GM12878 (cell line): ENCODE measurements at regions not wholly inside any gene's neighbourhood (a gene's known extent, or its start where the extent isn't known, plus 50 kb on each side); places are given as distances from the start of the nearest gene placed in this dataset.

ENCODE experiments used
- ATAC-seq: fragments of 200-7000 bp; cut with Tn5 transposase; 3 replicates; pipeline ENCODE4 v1.9.1; 2020; ENCODE audit warnings: mild to moderate bottlenecking, moderate library complexity
- BruUV-seq: library from RNA; stranded (reverse); fragments of 400-500 nt; replicated peaks from 2 replicates; lab custom pipeline; 2021; lab: Mats Ljungman, UMichigan
- CTCF ChIA-PET: fragments of 300-600 bp; sonication (Branson Sonifier 250); formaldehyde crosslinking; extraction: SDS; loops from one replicate; lab custom pipeline; 2021; ENCODE audit warnings: inconsistent platforms; lab: Yijun Ruan, JAX
- POLR2A ChIA-PET: fragments of 350-600 bp; formaldehyde crosslinking; extraction: SDS; loops from one replicate; lab custom pipeline; 2021; ENCODE audit warnings: inconsistent platforms; lab: Charles Lee
- RAD21 ChIA-PET: fragments of 300-600 bp; sonication (Branson Sonifier 250); formaldehyde crosslinking; loops from one replicate; lab custom pipeline; 2023; ENCODE audit warnings: antibody characterized with exemption; ENCODE audit not compliant: unreplicated experiment; lab: Charles Lee
- SMC1A ChIA-PET: fragments of 300-600 bp; sonication (Branson Sonifier 250); formaldehyde crosslinking; loops from one replicate; lab custom pipeline; 2023; ENCODE audit not compliant: unreplicated experiment, uncharacterized antibody; lab: Charles Lee
- DNase-seq: peaks from one replicate; pipeline ENCODE4 v3.0.0-alpha.2; 2011; ENCODE audit warnings: low read depth, low spot score
- FAIRE-seq: peaks from 3 replicates; lab custom pipeline; 2011; peaks lifted over from hg19 to GRCh38; lab: Jason Lieb, UNC
- H2AFZ ChIP-seq: 2 replicates; pipeline ENCODE4 v1.6.0; 2011; ENCODE audit warnings: low read depth, low read length, control low read depth; ENCODE audit not compliant: control insufficient read depth
- H3K27ac ChIP-seq: 2 replicates; pipeline ENCODE4 v1.5.1; 2011; ENCODE audit warnings: control low read depth; ENCODE audit not compliant: control insufficient read depth, insufficient read depth
- H3K27me3 ChIP-seq, 2 experiments: replicated peaks in 1 of 2; 2 replicates each; pipeline versions ENCODE4 v1.6.0 to v1.6.1; 2011; ENCODE audit warnings: low read length in 1 of 2; ENCODE audit not compliant: control insufficient read depth in 2 of 2, insufficient read depth in 2 of 2
- H3K36me3 ChIP-seq, 2 experiments: 2 replicates each; pipeline ENCODE4 v1.5.1; 2011; ENCODE audit warnings: low read length in 1 of 2; ENCODE audit not compliant: control insufficient read depth in 2 of 2, insufficient read depth in 2 of 2
- H3K4me1 ChIP-seq: 2 replicates; pipeline ENCODE4 v1.6.1; 2011; ENCODE audit warnings: mild to moderate bottlenecking, low read length, moderate library complexity, mixed read lengths; ENCODE audit not compliant: control insufficient read depth, insufficient read depth
- H3K4me2 ChIP-seq: 2 replicates; pipeline ENCODE4 v1.6.0; 2011; ENCODE audit warnings: control low read depth; ENCODE audit not compliant: control insufficient read depth, insufficient read depth
- H3K4me3 ChIP-seq: fragments of 200-600 bp; sonication (generic); 2 replicates; pipeline ENCODE4 v1.5.1; 2016
- H3K79me2 ChIP-seq: 2 replicates; pipeline ENCODE4 v1.6.0; 2011; ENCODE audit warnings: low read length; ENCODE audit not compliant: control insufficient read depth, insufficient read depth
- H3K9ac ChIP-seq: 2 replicates; pipeline ENCODE4 v1.8.0; 2011; ENCODE audit warnings: low read length, control low read depth, mixed read lengths; ENCODE audit not compliant: control insufficient read depth, insufficient read depth
- H3K9me3 ChIP-seq: replicated peaks from 3 replicates; pipeline ENCODE4 v1.5.1; 2011; ENCODE audit warnings: mild to moderate bottlenecking, low read length; ENCODE audit not compliant: control insufficient read depth, insufficient read depth
- H4K20me1 ChIP-seq: 2 replicates; pipeline ENCODE4 v1.6.0; 2011; ENCODE audit not compliant: control insufficient read depth, insufficient read depth
- BMI1 ChIP-seq: fragments of 450-650 bp; IDR thresholded peaks from 2 replicates; pipeline ENCODE4 v1.6.1; 2016; ENCODE audit warnings: mild to moderate bottlenecking, moderate library complexity, borderline replicate concordance
- BRCA1 ChIP-seq: IDR thresholded peaks from 2 replicates; pipeline ENCODE4 v1.6.1; 2011; ENCODE audit warnings: low read depth, low read length, improper control_type of control experiment
- CTCF ChIP-seq, 3 experiments: IDR thresholded peaks in 2 of 3; conservative IDR thresholded peaks in 1 of 3; 2 replicates each; pipeline ENCODE4 v1.5.1; 2011; ENCODE audit warnings: low read depth in 3 of 3, low read length in 3 of 3, mild to moderate bottlenecking in 3 of 3, control low read depth in 2 of 3, moderate library complexity in 2 of 3, inconsistent platforms in 1 of 3, mixed read lengths in 1 of 3; ENCODE audit not compliant: control insufficient read depth in 2 of 3, insufficient read depth in 1 of 3; ENCODE audit errors: extremely low read depth in 1 of 3
- IRF4 ChIP-seq: IDR thresholded peaks from 2 replicates; pipeline ENCODE4 v1.6.1; 2011; ENCODE audit warnings: low read depth, low read length
- KAT2A ChIP-seq: conservative IDR thresholded peaks from 2 replicates; pipeline ENCODE4 v1.6.1; 2011; ENCODE audit warnings: low read depth, low read length; ENCODE audit not compliant: control insufficient read depth
- MEF2A ChIP-seq: IDR thresholded peaks from 2 replicates; pipeline ENCODE4 v1.6.1; 2011; ENCODE audit warnings: low read depth, mild to moderate bottlenecking, low read length, moderate library complexity; ENCODE audit not compliant: insufficient read depth
- NBN ChIP-seq: fragments of 450-650 bp; IDR thresholded peaks from 2 replicates; pipeline ENCODE4 v1.6.1; 2016
- PAX5 ChIP-seq: IDR thresholded peaks from 2 replicates; pipeline ENCODE4 v1.6.1; 2011; ENCODE audit warnings: low read depth, low read length, borderline replicate concordance
- RAD21 ChIP-seq: IDR thresholded peaks from 2 replicates; pipeline ENCODE4 v1.6.1; 2011; ENCODE audit warnings: mild to moderate bottlenecking, low read depth, low read length, moderate library complexity; ENCODE audit not compliant: insufficient read depth
- RBBP5 ChIP-seq: fragments of 200-600 bp; sonication (generic); conservative IDR thresholded peaks from 2 replicates; pipeline ENCODE4 v1.6.1; 2016
- SMC3 ChIP-seq: IDR thresholded peaks from 2 replicates; pipeline ENCODE4 v1.6.1; 2011; ENCODE audit warnings: low read length, improper control_type of control experiment, borderline replicate concordance
- ZNF217 ChIP-seq: fragments of 450-650 bp; IDR thresholded peaks from 2 replicates; pipeline ENCODE4 v1.6.1; 2017; ENCODE audit warnings: antibody characterized with exemption, mild to moderate bottlenecking
- WGBS: methylation state at CpG from one replicate; pipeline ENCODE4 v1.1.6; 2016; ENCODE audit warnings: low lambda C conversion rate; ENCODE audit not compliant: insufficient replicate concordance, insufficient coverage; ENCODE audit errors: missing lambda C conversion rate; 5-methylcytosine and 5-hydroxymethylcytosine counted together
- in situ Hi-C: fragments of 300-500 bp; cut with MboI; formaldehyde crosslinking; loops from 9 replicates; pipeline ENCODE4 v1.14.3; 2018; ENCODE audit warnings: mixed read lengths
- intact Hi-C: fragments of 100-400 bp; cut with micrococcal nuclease; formaldehyde crosslinking; loops from one replicate; pipeline ENCODE4 v1.14.2; 2022; ENCODE audit not compliant: unreplicated experiment

DNA sequence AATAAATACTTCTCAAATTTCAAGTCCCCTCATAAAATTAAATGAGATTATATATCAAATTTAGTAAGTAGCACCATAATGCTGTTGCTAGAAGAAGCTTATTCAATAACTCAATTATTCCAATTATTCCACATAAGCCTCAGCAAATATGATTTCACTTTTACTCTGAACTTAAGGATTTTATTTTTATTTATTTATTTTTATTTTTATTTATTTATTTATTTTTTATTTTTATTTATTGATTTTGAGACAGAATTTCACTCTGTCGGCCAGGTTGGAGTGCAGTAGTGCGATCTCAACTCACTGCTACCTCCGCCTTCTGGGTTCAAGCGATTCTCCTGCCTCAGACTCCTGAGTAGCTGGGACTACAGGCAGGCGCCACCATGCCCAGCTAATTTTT is 1308.3 kb upstream of the CDH9 start (continued):
- TF ChIP-seq CTCF (IDR thresholded peaks at IDR 0.05 in 2 of 3, conservative IDR thresholded peaks at IDR 0.05 in 1 of 3; ENCODE audit: control insufficient read depth in 2 of 3, extremely low read depth in 1 of 3, insufficient read depth in 1 of 3, low read depth in 3 of 3, low read length in 3 of 3): no peak
- TF ChIP-seq, all 136 proteins: peak for 0

- no peaks in the 10 kb centered on the region for H3K4me1 ChIP-seq
- SMC1A ChIA-PET: interaction anchor here (0.6 to 4.8 kb wide), 11 partner anchors 11 to 1859 kb away, joined by 3 to 41 read pairs (median 4); no protein-coding TSS in a partner anchor
- H3K4me3 ChIP-seq: no peak overlapping the region
- H3K27me3 ChIP-seq: no peaks in the 10 kb centered on the region
- H3K9ac ChIP-seq: no peak overlapping the region
- FAIRE-seq (no peak), ATAC-seq (peak; percentile 80), DNase-seq (peak; percentile 0)
- in situ Hi-C loops (no loop called here), intact Hi-C loops (loop anchor here (2.0 to 10.0 kb wide), 3 partner anchors 232 to 550 kb away; no protein-coding TSS in a partner anchor)
- H3K4me2 ChIP-seq: no peak overlapping the region
- POLR2A ChIA-PET: interaction anchor here (0.6 kb wide), 1 partner anchor 423 kb away, joined by 3 read pairs; no protein-coding TSS in a partner anchor
- H3K36me3 ChIP-seq: no peaks in the 10 kb centered on the region
- CTCF ChIA-PET: interaction anchor here (0.6 to 5.3 kb wide), 20 partner anchors 11 to 552 kb away, joined by 3 to 39 read pairs (median 4); no protein-coding TSS in a partner anchor
- no peaks in the 10 kb centered on the region for H3K9me3 ChIP-seq
- TF ChIP-seq PAX5: no peak
- TF ChIP-seq IRF4: no peak
- TF ChIP-seq BRCA1: no peak
- TF ChIP-seq RBBP5: no peak
- peak; percentile 54 for TF ChIP-seq RAD21
- no peak for TF ChIP-seq NBN
- TF ChIP-seq KAT2A: no peak
- peak; percentile 58; the same call in 1 of the 2 replicates for TF ChIP-seq SMC3
- TF ChIP-seq BMI1: no peak
- TF ChIP-seq ZNF217: no peak
- TF ChIP-seq MEF2A: no peak
- peak; percentile 46 to 56 (median 54); a peak in 4 of 6 replicates for TF ChIP-seq CTCF (IDR thresholded peaks at IDR 0.05 in 2 of 3, conservative IDR thresholded peaks at IDR 0.05 in 1 of 3; ENCODE audit: control insufficient read depth in 2 of 3, extremely low read depth in 1 of 3, insufficient read depth in 1 of 3, low read depth in 3 of 3, low read length in 3 of 3)
- H3K27ac ChIP-seq: no peak overlapping the region
- H2AFZ ChIP-seq: no peak overlapping the region
- no peaks in the 10 kb centered on the region for H3K79me2 ChIP-seq
- no TSS peak for BruUV-seq
- no peaks in the 10 kb centered on the region for H4K20me1 ChIP-seq
- RAD21 ChIA-PET: interaction anchor here (0.6 to 2.3 kb wide), 9 partner anchors 9 to 1033 kb away, joined by 3 to 12 read pairs (median 3); no protein-coding TSS in a partner anchor
- 27% methylated on average over 5 of the region's 5 CpGs for WGBS
Observed at GRCh38 chr5:28344836-28345433, 1306.5 kb upstream of the CDH9 start.
